ENCODE measurements at regions not wholly inside any gene's neighbourhood (a gene's known extent, or its start where the extent isn't known, plus 50 kb on each side); places are given as distances from the start of the nearest gene placed in this dataset.

DNA sequence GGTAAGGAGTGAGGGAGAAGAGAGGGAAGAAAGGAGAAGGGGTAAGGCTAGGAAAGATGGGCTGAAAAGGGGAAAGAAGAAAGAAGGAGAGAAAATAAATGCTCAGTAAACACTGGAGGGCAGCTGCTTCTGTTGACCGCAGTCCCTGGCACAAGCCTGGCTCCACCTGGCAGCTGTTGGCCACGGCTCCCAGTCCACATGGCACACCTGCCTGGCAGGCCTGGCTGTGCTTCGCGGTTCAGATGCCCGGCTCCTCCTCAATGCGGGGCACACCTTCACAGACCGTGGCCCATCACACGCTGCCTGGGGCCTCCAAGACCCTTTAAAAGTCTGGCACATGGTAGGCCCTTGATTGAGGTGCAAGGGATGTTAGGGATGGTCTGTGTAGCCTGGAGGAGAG, 516.8 kb upstream of the PROK2 start:
- Histone ChIP-seq H3K9me3 (no peaks in the 10 kb centered on the region), H3K36me3 (replicated peaks) (no peaks in the 10 kb centered on the region), H3K27me3 (ENCODE audit: low read depth) (no peaks in the 10 kb centered on the region), H3K4me3 (no peak overlapping the region), H3K4me1 (no peaks in the 10 kb centered on the region)
- in situ Hi-C loops (cut with MboI; ENCODE audit: low sequenced_read_pairs): no loop called here
- DNase-seq (ENCODE audit: low spot score in 2 of 2): no peak

DNA sequence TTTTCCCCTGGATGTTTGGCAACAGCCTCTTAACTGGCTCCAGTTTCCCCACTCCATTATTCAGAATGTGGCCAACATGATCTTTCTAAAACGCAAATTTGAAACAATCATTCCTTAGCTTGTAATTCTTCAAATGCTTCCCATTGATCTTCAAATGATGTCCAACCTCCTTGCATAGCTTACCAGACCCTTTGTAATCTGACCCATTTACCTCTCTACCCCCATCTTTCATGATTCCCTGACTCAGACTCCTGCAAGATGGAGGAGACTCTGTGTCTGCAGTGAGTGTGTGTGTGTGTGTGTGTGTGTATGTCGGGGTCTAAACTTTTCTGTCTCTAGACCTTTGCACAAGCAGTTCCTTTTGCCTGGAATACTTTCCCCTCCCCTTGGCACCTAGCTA, 515.7 kb upstream of the PROK2 start:
- Histone ChIP-seq H3K4me3 (no peak overlapping the region), H3K9me3 (no peaks in the 10 kb centered on the region), H3K36me3 (replicated peaks) (no peaks in the 10 kb centered on the region), H3K4me1 (no peaks in the 10 kb centered on the region), H3K27me3 (ENCODE audit: low read depth) (no peaks in the 10 kb centered on the region)
- in situ Hi-C loops (cut with MboI; ENCODE audit: low sequenced_read_pairs): no loop called here
- no peak for DNase-seq (ENCODE audit: low spot score in 2 of 2)

DNA sequence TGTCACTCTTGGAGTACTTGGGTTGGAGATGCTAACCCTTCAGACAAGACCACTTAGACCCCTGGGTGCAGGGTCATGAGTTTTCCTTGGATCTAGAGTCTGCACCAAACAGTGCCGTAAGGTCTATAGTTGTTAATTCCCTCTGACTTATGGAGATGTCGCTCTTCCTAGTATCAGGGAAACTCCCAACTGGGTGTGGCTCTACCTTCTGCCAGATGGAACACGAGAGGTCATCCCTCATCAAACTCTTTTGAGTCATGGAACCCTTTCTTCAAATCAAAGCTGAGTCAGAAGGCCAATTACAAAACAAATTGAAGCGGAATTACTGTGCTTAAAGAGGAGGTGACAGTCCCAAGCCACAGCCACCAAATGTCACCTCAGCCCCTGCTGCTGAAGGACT, 514.9 kb upstream of the PROK2 start:
- H3K27me3 ChIP-seq (ENCODE audit: low read depth): no peaks in the 10 kb centered on the region
- no peak overlapping the region for H3K4me3 ChIP-seq
- H3K36me3 ChIP-seq (replicated peaks): no peaks in the 10 kb centered on the region
- in situ Hi-C loops (cut with MboI; ENCODE audit: low sequenced_read_pairs): no loop called here
- no peak for DNase-seq (ENCODE audit: low spot score in 2 of 2)
- no peaks in the 10 kb centered on the region for H3K9me3 ChIP-seq
- H3K4me1 ChIP-seq: no peaks in the 10 kb centered on the region

DNA sequence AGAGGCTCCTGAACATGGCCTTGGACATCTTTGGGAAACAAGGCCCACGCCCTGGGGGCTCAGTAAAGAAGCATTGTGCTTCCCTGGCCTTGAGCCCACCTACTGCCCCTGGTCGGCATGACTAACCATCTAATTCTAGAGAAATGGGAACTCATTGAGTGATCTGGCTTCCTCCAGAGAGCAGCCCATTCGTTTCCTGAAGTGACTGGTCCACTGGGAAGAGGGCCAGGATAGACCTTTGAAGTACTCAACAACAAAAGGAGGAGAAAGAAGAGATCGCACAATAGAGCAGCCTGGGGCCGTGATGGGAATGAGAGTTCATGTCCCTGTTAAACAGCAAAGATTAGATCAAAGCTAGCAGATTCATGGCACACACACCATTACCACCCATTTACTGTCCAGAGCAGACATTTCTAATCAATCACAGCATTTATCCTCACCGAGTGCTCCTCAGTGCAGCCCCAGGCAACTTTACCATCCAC, 514.4 kb upstream of the PROK2 start:
- in situ Hi-C loops (cut with MboI; ENCODE audit: low sequenced_read_pairs): no loop called here
- Histone ChIP-seq H3K9me3 (no peaks in the 10 kb centered on the region), H3K27me3 (ENCODE audit: low read depth) (no peaks in the 10 kb centered on the region), H3K4me1 (no peaks in the 10 kb centered on the region), H3K4me3 (no peak overlapping the region), H3K36me3 (replicated peaks) (no peaks in the 10 kb centered on the region)
- DNase-seq (ENCODE audit: low spot score in 2 of 2): no peak

DNA sequence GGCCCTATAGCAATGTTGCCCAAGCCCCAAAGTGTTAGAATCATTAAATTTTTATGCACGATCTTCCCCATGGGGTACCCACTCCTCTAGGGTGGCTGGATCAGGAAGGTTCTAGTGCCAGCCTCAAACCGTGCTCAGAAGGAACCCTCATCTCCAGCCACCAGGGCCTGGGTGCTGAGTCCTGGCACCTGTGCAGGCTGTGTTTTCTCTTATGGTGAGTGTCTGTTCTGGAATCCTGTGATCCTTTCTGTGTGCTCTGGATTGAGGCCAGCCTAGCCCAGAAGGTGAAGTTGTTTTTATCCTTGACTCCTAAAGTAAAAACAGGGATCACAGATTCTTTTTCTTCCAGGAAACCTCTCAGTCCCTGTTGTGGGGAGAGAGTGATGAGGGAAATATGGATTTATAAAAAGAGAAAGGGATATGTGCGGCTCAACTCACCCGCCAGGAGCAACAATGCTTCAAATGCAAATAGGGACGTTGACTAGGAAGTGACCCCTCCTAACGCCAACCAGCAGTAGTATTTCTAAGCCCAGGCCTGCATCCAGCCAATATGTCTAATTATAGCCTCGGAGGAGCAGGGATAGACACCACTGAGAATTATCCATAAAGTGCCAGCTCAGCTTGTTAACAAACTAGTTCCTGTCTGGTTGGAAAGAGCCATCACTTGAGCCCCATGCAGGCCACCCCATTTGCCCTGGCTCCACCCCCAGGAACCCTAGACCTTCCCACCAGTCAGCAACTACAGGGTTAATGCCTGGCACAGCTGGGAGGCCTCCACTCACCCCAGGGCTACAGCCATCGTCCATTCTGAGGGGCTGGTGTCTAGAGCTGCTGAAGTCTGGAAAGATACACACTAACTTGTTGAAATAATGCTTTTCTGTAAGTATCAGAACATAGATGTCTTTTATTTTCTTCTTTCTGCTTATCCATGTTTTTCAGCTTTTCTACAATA, 513.5 kb upstream of the PROK2 start:
- Histone ChIP-seq H3K4me3 (no peak overlapping the region), H3K27me3 (ENCODE audit: low read depth) (no peaks in the 10 kb centered on the region), H3K4me1 (no peaks in the 10 kb centered on the region), H3K9me3 (no peaks in the 10 kb centered on the region), H3K36me3 (replicated peaks) (no peaks in the 10 kb centered on the region)
- in situ Hi-C loops (cut with MboI; ENCODE audit: low sequenced_read_pairs): no loop called here
- DNase-seq (ENCODE audit: low spot score in 2 of 2): no peak

DNA sequence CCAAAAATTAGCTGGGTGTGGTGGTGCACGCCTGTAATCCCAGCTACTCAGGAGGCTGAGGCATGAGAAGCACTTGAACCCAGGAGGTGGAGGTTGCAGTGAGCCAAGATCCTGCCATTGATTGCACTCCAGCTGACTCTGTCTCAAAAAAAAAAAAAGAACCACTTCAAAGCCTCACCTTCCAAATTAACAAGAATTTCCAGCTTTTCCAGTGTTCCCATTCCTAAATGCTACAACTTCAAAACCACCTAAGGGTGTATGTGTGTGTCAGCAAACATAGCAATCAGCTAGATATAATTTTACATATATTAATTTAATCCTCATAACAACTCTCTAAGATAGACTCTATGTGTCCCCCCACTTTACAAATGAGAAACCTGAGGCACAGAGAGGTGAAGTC, 512.5 kb upstream of the PROK2 start:
- Histone ChIP-seq H3K9me3 (no peaks in the 10 kb centered on the region), H3K4me3 (no peak overlapping the region), H3K36me3 (replicated peaks) (no peaks in the 10 kb centered on the region), H3K4me1 (no peaks in the 10 kb centered on the region), H3K27me3 (ENCODE audit: low read depth) (no peaks in the 10 kb centered on the region)
- DNase-seq (ENCODE audit: low spot score in 2 of 2): no peak
- in situ Hi-C loops (cut with MboI; ENCODE audit: low sequenced_read_pairs): no loop called here

DNA sequence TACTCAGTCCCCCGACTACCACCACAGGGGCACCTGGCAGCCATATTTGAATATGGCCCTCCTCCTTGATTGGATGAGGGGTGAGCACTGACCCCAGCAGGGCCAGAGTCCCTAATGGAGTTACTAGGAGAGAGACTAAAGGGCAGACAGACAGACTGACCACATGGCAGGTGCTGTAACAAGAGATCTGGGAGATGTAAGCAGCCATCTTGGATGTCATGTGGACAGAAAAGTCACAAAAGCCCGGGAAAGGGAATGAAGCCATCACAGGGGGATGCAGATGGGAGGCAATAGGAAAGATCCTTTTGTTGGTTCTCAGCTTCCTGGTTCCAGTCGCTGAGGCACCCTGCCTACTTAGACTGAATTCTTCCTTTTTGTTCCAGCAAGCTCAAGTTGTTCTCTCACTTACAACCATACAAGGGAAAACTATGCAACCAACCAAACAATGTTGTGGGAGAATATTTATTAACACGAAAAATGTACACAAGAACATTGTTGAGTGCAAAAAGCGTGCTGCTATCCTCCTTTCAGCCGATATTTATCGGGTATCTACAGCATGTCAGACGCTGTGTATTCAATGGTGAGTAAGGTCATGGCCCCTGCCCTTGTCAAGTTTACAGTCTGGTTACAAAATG, 511.6 kb upstream of the PROK2 start:
- Histone ChIP-seq H3K9me3 (no peaks in the 10 kb centered on the region), H3K27me3 (ENCODE audit: low read depth) (no peaks in the 10 kb centered on the region), H3K36me3 (replicated peaks) (no peaks in the 10 kb centered on the region), H3K4me3 (no peak overlapping the region), H3K4me1 (no peaks in the 10 kb centered on the region)
- no peak for DNase-seq (ENCODE audit: low spot score in 2 of 2)
- in situ Hi-C loops (cut with MboI; ENCODE audit: low sequenced_read_pairs): no loop called here

DNA sequence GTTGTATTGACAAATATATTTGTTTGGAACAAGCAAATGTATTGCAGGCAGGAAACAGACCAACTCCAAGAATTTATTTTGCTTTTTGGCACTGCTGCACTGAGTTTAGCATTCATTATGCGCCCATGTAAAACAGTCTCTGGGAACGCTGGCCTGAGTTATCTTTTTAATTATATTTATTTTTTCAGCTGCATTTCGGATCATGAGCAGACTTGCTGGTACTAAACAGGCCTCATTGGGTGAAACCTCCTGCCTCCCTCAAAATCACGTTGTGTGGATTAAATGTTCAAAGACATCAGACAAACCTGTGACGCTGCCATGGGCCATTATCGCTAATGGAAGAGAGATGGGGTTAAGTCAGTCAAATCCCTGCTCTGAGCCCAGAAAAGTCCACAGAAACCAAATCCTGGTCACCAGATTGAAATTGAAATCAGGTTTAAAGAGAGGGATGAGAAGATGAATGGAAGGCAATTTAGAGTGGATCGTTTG, 511.1 kb upstream of the PROK2 start:
- Histone ChIP-seq H3K9me3 (no peaks in the 10 kb centered on the region), H3K4me1 (no peaks in the 10 kb centered on the region), H3K27me3 (ENCODE audit: low read depth) (no peaks in the 10 kb centered on the region), H3K36me3 (replicated peaks) (no peaks in the 10 kb centered on the region), H3K4me3 (no peak overlapping the region)
- DNase-seq (ENCODE audit: low spot score in 2 of 2): no peak
- in situ Hi-C loops (cut with MboI; ENCODE audit: low sequenced_read_pairs): no loop called here

DNA sequence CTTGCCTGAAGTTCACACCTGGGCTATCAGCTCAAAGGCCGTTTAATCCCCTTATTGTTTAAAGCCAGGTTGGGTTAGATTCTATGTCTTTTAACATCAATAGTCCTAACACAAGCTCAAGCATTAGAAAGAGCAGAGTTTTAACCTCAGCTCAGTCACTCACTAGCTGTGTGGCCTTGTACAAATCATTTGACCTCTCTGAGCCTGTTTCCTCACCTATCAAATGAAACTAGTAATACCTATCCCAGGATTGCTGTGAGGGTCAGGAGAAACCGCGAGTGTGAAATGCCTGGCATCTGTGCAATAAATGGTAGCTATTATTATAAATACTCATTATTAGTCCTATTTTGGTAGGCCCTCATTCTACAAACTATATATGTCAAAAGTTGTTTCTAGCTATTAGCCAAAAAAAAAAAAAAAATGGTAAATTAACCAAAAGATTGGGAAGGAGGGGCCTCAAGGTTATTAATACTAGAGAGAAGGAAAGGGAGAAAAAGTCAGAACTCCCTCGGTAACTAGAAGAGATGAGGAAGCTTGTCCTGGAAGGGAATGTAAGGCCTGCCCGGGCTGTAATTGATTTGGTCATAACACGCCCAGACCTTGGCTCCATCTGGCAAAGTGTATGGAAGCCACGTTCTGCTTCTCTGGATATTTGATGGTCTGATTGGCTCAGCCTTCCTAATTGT, 510.5 kb upstream of the PROK2 start:
- Histone ChIP-seq H3K4me3 (no peak overlapping the region), H3K4me1 (no peaks in the 10 kb centered on the region), H3K9me3 (no peaks in the 10 kb centered on the region), H3K36me3 (replicated peaks) (no peaks in the 10 kb centered on the region), H3K27me3 (ENCODE audit: low read depth) (no peaks in the 10 kb centered on the region)
- DNase-seq (ENCODE audit: low spot score in 2 of 2): no peak
- in situ Hi-C loops (cut with MboI; ENCODE audit: low sequenced_read_pairs): no loop called here

DNA sequence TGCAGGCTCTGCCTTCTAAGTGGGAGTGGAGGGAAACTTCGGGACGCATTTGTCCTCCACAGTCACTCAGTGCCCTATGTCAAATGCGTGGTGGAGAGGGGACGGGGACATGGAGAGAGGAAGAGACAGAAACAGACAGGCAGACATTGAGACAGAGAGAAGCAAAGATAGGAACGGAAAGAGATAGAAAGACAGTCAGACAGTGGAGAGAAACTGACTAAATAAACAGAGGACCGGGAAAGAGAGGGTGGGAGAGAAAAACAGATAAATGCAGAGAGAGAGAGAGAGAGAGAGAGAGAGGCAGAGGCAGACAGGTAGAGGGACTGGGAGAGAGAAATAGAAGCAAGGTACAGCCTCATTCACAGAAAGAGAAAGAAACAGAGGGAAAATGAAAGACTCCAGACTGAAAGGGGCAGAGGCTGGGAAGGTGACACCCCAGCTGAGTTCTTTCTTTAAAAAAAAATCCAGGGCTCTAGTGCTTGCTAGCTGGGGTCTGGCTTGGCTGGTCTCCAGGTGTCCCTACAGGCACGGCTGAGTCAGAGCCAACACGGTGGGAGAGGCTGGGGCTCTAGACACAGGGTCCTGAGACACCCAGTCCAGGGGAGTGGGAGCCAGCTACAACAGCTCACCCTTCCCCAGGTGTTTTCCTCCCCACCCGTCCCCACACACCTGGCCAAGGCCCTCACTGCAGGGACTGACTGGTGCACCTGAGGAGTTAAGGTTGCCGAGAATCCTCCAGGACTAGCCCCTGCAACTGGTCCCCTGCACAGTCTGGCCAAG, 506.1 kb upstream of the PROK2 start:
- Histone ChIP-seq H3K27me3 (ENCODE audit: low read depth) (no peaks in the 10 kb centered on the region), H3K4me1 (no peaks in the 10 kb centered on the region), H3K4me3 (no peak overlapping the region), H3K36me3 (replicated peaks) (no peaks in the 10 kb centered on the region), H3K9me3 (no peaks in the 10 kb centered on the region)
- in situ Hi-C loops (cut with MboI; ENCODE audit: low sequenced_read_pairs): no loop called here
- DNase-seq (ENCODE audit: low spot score in 2 of 2): no peak

DNA sequence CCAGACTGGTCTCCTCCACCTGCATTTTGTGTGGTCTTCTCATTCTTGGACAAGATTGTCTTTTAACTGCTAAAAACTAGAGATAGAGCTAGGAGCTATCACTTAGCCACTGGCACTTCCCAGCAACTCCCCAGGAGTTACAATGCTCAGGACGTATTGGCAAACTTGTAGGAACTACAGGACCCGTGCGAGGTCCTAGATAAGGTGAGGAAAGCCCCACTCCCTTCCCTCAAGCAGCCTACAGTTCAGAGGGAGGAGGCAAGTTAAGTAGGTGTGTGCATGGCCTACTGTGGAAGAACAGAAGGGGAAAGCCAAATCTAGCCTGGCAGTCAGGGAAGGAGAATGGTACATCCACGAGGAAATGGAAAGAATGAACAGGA, 504.7 kb upstream of the PROK2 start:
- Histone ChIP-seq H3K4me3 (no peak overlapping the region), H3K9me3 (no peaks in the 10 kb centered on the region), H3K27me3 (ENCODE audit: low read depth) (no peaks in the 10 kb centered on the region), H3K36me3 (replicated peaks) (no peaks in the 10 kb centered on the region), H3K4me1 (no peaks in the 10 kb centered on the region)
- in situ Hi-C loops (cut with MboI; ENCODE audit: low sequenced_read_pairs): no loop called here
- DNase-seq (ENCODE audit: low spot score in 2 of 2): no peak

DNA sequence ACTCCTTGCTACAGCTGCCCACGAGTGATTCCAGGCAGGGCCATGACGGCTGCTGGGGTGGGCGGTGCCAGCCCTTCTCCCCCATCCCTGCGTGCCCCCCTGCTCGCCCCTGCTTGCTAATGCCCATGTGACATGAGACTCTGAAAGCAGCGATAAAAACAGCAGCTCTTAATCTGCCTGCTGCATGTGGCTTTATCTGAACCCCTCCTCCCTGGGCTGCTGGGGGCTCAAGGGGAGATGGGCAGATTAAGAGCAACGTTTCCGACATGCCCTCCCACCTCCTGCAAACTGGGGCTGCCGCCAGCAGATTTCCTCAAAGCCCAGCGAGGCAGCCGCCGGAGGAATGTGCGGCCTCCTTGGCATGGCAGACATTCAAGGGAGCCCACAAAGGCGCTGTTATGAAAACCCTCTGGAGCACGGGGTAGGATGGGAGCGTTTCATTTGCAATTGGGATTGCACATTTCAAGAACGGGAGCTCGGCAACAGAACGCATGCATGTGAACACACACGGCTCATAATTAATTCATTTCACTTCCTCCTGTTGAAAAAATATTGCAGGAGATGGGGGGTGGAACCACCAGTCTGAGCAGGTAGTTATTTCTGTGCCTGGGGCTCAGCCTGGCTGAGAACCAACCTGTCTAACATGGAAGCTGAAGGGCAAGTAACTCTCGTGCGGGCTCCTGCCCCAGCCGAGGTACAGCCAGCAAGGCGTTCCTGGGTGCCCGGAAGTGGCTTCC, 504.2 kb upstream of the PROK2 start:
- Histone ChIP-seq H3K4me3 (no peak overlapping the region), H3K36me3 (replicated peaks) (no peaks in the 10 kb centered on the region), H3K4me1 (no peaks in the 10 kb centered on the region), H3K9me3 (no peaks in the 10 kb centered on the region), H3K27me3 (ENCODE audit: low read depth) (no peaks in the 10 kb centered on the region)
- in situ Hi-C loops (cut with MboI; ENCODE audit: low sequenced_read_pairs): no loop called here
- no peak for DNase-seq (ENCODE audit: low spot score in 2 of 2)

DNA sequence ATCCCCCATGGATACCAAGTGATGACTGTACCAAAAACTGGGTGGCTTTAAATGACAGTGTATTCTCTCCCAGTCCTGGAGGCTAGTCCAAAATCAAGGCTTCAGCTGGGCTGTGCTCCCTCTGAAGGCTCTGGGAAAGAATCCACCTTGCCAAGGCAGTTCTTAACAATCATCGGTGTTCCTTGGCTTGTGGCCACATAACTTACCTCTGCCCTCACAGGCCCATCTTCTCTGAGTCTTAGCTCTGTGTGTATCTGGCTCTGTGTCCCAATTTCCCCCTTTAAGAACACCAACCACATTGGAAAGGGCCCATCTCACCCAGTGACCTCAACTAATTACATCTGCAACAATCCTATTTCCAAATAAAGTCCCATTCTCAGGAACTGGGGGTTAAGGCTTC, 503.0 kb upstream of the PROK2 start:
- Histone ChIP-seq H3K4me1 (no peaks in the 10 kb centered on the region), H3K36me3 (replicated peaks) (no peaks in the 10 kb centered on the region), H3K4me3 (no peak overlapping the region), H3K9me3 (no peaks in the 10 kb centered on the region), H3K27me3 (ENCODE audit: low read depth) (no peaks in the 10 kb centered on the region)
- no peak for DNase-seq (ENCODE audit: low spot score in 2 of 2)
- in situ Hi-C loops (cut with MboI; ENCODE audit: low sequenced_read_pairs): no loop called here
